ENCODE measurements at regions not wholly inside any gene's neighbourhood (a gene's known extent, or its start where the extent isn't known, plus 50 kb on each side); places are given as distances from the start of the nearest gene placed in this dataset.

DNA sequence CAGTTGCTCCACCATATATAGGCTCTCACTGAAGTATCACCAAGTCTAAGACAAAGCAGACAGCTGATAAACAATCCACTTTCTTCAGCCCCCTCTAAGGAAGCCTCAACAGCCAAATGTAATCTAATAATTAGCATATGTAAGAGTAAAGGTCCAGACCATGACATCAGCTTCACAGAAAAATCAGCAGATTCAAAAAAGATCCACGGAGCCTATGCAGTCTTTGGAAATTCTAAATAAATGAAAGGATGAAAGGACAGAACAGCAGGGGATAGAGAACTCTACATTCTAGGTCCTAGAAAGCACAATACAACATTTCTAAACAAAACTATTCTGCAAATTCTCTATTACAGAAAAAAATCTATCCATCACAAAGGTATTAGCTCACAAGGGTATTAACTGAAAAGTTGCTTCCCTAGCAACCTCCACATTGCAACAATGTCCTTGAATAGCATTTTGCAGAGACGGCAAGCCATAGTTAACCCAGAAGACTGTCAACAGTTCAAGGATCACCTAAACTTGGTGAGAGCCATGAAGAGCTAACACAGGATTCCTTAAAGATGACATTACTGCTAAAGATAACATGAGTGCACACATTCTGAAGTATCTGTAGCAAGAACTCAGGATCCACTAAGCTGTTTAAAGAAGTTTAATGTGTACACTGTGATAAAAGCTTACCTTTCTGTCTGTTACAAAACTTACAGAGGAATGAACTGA, 74.3 kb downstream of the SIPA1L2 start:
- no peak for DNase-seq (ENCODE audit: low spot score)

GRCh38 chr1:232554409-232554808, 75.5 kb downstream of the SIPA1L2 start:
- DNase-seq (ENCODE audit: low spot score) = no peak

GRCh38 chr1:232553809-232554208, 76.1 kb downstream of the SIPA1L2 start:
- no peak for DNase-seq (ENCODE audit: low spot score)

DNA sequence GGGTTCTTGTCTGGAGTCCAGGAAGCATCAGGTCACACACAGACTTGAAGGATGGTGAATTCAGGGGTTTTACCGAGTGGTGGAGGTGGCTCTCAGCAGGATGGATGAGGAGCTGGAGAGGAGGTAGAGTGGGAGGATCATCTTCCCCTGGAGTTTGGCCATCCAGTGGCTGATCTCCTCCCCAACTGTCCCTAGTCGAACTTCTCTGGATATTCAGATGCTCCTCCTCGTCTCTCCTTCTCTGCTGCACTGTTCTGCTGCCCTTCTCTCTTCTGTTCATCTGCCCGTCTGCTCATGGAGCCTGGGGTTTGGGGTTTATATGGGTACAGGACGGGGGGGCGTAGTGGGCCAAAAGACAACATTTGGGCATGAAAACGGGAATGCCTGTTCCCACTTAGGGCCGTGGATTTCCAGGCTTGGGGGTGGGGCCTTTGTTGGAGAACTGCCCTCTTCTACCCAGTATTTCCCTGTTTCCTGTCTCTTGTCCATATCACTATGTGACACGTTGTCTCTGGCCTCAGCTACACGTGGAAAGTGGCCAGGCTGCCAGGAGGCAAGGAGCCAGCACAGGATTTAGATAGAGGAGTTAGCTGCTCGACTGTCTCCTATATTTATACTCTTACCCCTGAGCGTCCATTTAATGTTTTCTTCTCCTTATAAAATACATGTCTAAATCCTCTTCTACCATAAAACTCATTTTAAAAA, 76.7 kb downstream of the SIPA1L2 start:
- DNase-seq (ENCODE audit: low spot score) = no peak

GRCh38 chr1:232551386-232551785, 78.5 kb downstream of the SIPA1L2 start:
- no peak for DNase-seq (ENCODE audit: low spot score)

DNA sequence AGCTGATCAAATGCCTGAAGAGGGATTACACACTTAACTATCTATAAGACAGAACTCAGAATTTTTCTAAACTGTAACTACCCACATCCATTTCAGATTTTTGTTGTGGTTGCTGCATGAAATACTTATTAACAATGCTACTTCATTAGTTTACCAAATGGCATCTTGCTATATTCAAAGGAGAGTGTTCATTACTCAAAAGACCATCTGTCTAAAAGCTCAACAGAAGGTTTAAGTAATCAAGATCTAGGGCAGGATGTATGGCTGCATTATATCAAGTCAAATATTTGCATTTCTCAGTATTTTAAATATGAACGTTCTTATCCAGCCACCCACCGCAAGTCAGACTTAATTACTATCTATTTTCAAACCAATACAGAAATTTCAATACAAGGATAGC, 79.9 kb downstream of the SIPA1L2 start:
- DNase-seq (ENCODE audit: low spot score) = no peak

DNA sequence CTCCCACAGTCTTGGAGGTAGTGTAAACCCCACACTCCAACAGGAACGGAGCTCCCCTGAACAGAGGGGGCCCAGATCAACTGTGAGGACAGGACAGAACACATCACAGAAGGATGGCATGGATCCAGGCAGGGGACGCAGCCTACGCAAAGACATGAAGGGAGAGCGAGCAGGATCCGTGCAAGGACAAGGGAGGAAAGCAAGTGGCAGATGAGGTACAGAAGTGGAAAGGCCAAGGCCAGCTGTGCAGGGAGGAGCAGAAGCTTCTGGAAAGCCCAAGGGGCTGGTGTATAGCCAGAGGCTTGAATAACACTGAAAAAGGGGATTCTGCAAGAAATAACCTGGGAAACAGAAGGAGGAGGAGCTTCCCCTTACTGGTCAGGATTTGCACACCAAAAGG, 81.2 kb downstream of the SIPA1L2 start:
- no peak for DNase-seq (ENCODE audit: low spot score)

- DNase-seq (ENCODE audit: low spot score) = no peak
These were observed 81.9 kb downstream of the SIPA1L2 start for GRCh38 chr1:232547938-232548484.

DNA sequence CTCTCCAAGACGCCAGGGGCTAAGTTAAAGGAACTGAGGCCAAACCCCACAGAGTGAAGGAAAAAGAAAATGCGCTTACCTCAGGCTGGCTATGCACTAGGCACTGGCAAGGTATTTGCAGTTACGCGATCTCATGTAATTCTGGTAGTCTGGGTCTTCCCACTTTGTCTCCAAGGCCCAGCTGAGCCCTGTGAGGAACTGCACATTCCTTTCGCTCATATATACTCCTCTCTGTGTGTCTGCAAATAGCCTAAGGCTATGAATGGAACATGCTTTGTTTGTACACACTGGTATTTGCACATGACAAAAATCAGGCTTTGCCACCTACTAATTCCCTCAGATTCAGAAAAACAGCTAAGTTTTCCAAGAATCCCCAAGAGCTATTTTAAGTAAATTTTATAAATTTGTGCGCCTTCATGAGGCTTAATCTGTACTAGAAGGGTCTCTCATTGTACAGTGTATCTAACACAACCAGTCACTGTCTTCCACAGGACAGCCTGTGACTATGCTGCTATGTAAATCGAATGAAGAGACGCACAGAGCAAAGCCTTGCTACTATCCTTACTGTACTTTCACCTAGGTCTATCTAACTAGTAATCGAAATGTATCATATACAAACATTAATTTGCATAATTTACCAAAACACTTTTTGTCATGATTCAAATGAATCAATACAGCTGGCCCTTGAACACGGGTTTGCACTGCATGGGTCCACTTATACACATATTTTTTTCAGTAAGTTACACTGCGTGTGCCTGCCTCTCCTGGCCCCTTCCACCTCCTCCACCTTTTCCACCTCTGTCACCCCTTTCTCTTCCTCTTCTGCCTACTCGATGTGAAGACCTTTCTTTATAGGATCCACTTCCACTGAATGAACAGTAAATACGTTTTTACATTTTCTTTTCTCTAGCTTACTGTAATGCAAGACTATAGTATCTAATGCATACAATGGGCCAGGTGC, 87.0 kb downstream of the SIPA1L2 start:
- no peak for DNase-seq (ENCODE audit: low spot score)

- peak; percentile 31 for DNase-seq (ENCODE audit: low spot score)
These were observed 91.0 kb downstream of the SIPA1L2 start for GRCh38 chr1:232538943-232539302.

GRCh38 chr1:232538224-232538942, 91.5 kb downstream of the SIPA1L2 start:
- DNase-seq (ENCODE audit: low spot score) = no peak

- DNase-seq (ENCODE audit: low spot score) = no peak
These were observed 95.1 kb downstream of the SIPA1L2 start for GRCh38 chr1:232534552-232535517.

- no peak for DNase-seq (ENCODE audit: low spot score)
These were observed 96.6 kb downstream of the SIPA1L2 start for GRCh38 chr1:232533328-232533727.

GRCh38 chr1:232532901-232533300, 97.0 kb downstream of the SIPA1L2 start:
- DNase-seq (ENCODE audit: low spot score) = no peak

- DNase-seq (ENCODE audit: low spot score) = no peak
These were observed 98.6 kb downstream of the SIPA1L2 start for GRCh38 chr1:232531291-232531690.

DNA sequence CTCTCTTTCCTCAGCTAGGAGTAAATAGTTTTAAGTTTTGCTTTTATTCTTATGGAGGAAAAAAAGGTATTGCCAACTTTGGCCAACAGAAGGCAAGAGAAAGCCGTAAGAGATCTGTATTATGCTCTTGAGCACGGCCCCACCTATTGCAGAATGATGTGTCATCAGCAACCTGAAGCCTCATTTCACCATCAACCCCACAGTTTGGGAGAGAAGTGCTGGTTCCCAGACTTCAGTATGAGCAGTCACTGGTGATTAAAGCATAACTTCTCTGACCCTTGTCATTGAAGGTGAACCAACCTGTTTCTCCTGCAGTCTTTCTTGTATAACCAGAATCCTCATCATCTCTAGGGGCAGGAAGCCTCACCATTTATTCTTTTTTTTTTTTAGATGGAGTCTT, 100.2 kb downstream of the SIPA1L2 start:
- DNase-seq (ENCODE audit: low spot score) = no peak

DNA sequence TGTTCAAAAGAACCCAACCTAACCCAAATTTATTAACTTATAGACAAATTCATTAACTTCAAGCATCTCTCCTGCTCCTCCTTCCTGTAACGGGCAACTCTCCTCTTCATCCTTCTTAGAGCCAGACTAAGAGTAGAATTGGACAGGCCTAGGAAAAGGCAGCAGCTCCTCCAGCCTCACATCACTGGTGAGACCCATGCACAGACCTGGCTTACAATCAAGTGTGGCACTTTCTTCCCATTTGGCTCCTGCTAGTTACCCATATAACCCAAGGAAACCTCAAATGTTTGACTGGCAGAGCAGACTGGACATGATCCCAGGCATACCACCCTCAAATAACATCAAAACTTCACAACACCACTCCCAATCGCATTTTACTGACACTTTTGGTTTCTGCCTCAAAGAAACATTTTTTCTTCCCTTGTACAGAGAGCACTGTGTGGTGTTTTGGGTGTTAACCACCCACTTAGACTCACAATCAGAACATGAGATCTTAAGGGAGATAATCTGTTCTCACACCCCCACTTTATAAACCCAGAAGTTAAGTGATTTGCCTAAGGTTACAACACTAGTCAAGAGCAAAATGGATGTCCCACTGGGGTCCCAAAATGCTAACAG, 101.4 kb downstream of the SIPA1L2 start:
- DNase-seq (ENCODE audit: low spot score) = no peak

DNA sequence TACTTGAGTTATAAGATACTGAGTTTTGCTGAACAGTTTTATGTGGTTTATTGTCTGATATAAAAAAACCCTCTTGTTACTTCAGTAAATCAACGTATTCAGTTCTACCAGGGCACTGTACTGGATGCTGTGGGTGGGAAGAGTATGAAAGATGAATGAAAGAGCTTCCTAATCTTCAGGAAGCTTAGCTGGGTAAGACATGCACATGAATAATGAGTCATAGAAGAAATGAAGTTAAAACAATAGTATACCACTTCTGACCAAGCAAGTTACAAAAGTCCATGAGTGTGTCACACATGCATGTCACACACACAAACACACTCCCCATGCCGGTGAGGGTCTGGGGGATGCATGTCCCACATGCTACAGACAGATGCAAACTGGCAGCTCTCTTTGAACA, 105.9 kb downstream of the SIPA1L2 start:
- DNase-seq (ENCODE audit: low spot score) = no peak

GRCh38 chr1:232522189-232522588, 107.7 kb downstream of the SIPA1L2 start:
- DNase-seq (ENCODE audit: low spot score) = no peak

DNA sequence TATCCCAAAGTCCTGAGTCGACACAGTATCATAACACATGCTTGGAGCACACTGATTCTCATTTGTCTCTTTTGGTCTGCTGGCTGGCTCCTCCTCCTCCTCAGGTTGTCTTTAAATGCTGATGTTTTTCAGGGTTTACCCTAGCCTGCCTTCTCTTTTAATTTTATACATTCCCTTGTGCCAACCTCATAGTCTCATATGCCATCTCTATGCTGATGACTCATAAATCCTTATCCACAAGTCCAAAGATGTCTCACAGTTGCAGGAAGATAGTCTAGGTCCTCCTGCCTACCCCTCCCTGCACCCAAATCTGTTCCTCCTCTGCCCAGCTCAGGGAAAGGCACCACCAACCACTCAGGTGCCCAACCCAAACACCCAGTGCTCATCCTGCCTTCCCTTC, 108.3 kb downstream of the SIPA1L2 start:
- DNase-seq (ENCODE audit: low spot score) = no peak

All from pons (tissue), 1 donor.